Loucy (cell line): ENCODE measurements at regions not wholly inside any gene's neighbourhood (a gene's known extent, or its start where the extent isn't known, plus 50 kb on each side); places are given as distances from the start of the nearest gene placed in this dataset.

ENCODE experiments used
- H2AFZ ChIP-seq: fragments of 200-600 bp; sonication (generic); 2 replicates; pipeline ENCODE4 v1.6.0; 2016; ENCODE audit warnings: antibody characterized with exemption, mild to moderate bottlenecking, low read length, moderate library complexity
- H3F3A ChIP-seq: fragments of 200-600 bp; 2 replicates; pipeline ENCODE4 v1.6.0; 2016; ENCODE audit warnings: antibody characterized with exemption, low read depth, mild to moderate bottlenecking
- H3K27me3 ChIP-seq: fragments of 200-600 bp; sonication (generic); 2 replicates; pipeline ENCODE4 v1.6.1; 2014; ENCODE audit warnings: low read length, mild to moderate bottlenecking; ENCODE audit not compliant: insufficient read depth, poor library complexity, severe bottlenecking
- H3K36me3 ChIP-seq: fragments of 200-600 bp; sonication (generic); 2 replicates; pipeline ENCODE4 v1.6.1; 2016; ENCODE audit warnings: low read length; ENCODE audit not compliant: insufficient read depth
- H3K4me1 ChIP-seq: fragments of 200-600 bp; sonication (generic); 2 replicates; pipeline ENCODE4 v1.5.1; 2014; ENCODE audit warnings: low read length, mild to moderate bottlenecking; ENCODE audit not compliant: insufficient read depth, poor library complexity, severe bottlenecking
- H3K4me2 ChIP-seq: fragments of 200-600 bp; sonication (generic); 2 replicates; pipeline ENCODE4 v1.6.0; 2014; ENCODE audit warnings: antibody characterized with exemption, low read length, low read depth, mild to moderate bottlenecking; ENCODE audit not compliant: poor library complexity, severe bottlenecking
- H3K4me3 ChIP-seq: fragments of 200-600 bp; sonication (generic); 2 replicates; pipeline ENCODE4 v1.5.1; 2014; ENCODE audit warnings: low read length, mild to moderate bottlenecking, mixed read lengths; ENCODE audit not compliant: poor library complexity, severe bottlenecking
- H3K79me2 ChIP-seq: fragments of 200-600 bp; sonication (generic); 2 replicates; pipeline ENCODE4 v1.6.1; 2014; ENCODE audit warnings: low read length; ENCODE audit not compliant: insufficient read depth
- H3K9ac ChIP-seq: fragments of 200-600 bp; sonication (generic); 2 replicates; pipeline ENCODE4 v1.6.0; 2014; ENCODE audit warnings: mild to moderate bottlenecking, low read depth, low read length, moderate library complexity; ENCODE audit not compliant: poor library complexity, severe bottlenecking
- H3K9me2 ChIP-seq: fragments of 200-600 bp; sonication (generic); replicated peaks from 2 replicates; pipeline ENCODE4 v1.6.1; 2016; ENCODE audit warnings: low read depth, low read length, mixed read lengths
- H3K9me3 ChIP-seq: fragments of 200-600 bp; sonication (generic); 2 replicates; pipeline ENCODE4 v1.6.1; 2014; ENCODE audit warnings: mild to moderate bottlenecking, antibody characterized with exemption, low read length, low read depth; ENCODE audit not compliant: insufficient read depth
- H4K20me1 ChIP-seq: fragments of 200-600 bp; sonication (generic); 2 replicates; pipeline ENCODE4 v1.6.0; 2014; ENCODE audit warnings: antibody characterized with exemption, low read length, mild to moderate bottlenecking; ENCODE audit not compliant: insufficient read depth, poor library complexity, severe bottlenecking
- CTCF ChIP-seq: fragments of 200-600 bp; sonication (generic); conservative IDR thresholded peaks from 2 replicates; pipeline ENCODE4 v1.5.1; 2014; ENCODE audit warnings: mild to moderate bottlenecking, antibody characterized with exemption, low read length
- EZH2phosphoT487 ChIP-seq: fragments of 200-600 bp; IDR thresholded peaks from 2 replicates; pipeline ENCODE4 v1.6.1; 2018; ENCODE audit warnings: antibody characterized with exemption, mild to moderate bottlenecking, moderate library complexity, borderline replicate concordance

- Histone ChIP-seq H3K9me2 (no peaks in the 10 kb centered on the region), H3K9ac (no peak overlapping the region), H3K79me2 (no peaks in the 10 kb centered on the region), H3K4me2 (no peak overlapping the region), H3K4me3 (no peak overlapping the region), H4K20me1 (no peaks in the 10 kb centered on the region), H3K27me3 (no peaks in the 10 kb centered on the region), H3K4me1 (no peaks in the 10 kb centered on the region), H3F3A (no peaks in the 10 kb centered on the region), H3K36me3 (no peaks in the 10 kb centered on the region), H3K9me3 (0 out of 2 replicates have a peak, but pooled peaks cover 6% of the 10 kb centered on the region), H2AFZ (no peak overlapping the region)
- no peak for TF ChIP-seq EZH2phosphoT487
- TF ChIP-seq CTCF: no peak
Measured at GRCh38 chr11:37947821-37948220, 1349.8 kb upstream of the RAG2 start.

GRCh38 chr11:37946155-37946766, 1348.2 kb upstream of the RAG2 start:
- H2AFZ ChIP-seq: no peak overlapping the region

GRCh38 chr11:37942081-37942480, 1344.0 kb upstream of the RAG2 start:
- TF ChIP-seq CTCF (no peak), EZH2phosphoT487 (no peak)
- Histone ChIP-seq H4K20me1 (no peaks in the 10 kb centered on the region), H3K36me3 (no peaks in the 10 kb centered on the region), H3K4me3 (no peak overlapping the region), H3K79me2 (no peaks in the 10 kb centered on the region), H3K4me2 (no peak overlapping the region), H2AFZ (no peak overlapping the region), H3F3A (no peaks in the 10 kb centered on the region), H3K9me3 (0 out of 2 replicates have a peak, but pooled peaks cover 6% of the 10 kb centered on the region), H3K4me1 (no peaks in the 10 kb centered on the region), H3K9ac (no peak overlapping the region), H3K27me3 (no peaks in the 10 kb centered on the region), H3K9me2 (no peaks in the 10 kb centered on the region)

More at GRCh38 chr11:37946155-37946766, 1348.2 kb upstream of the RAG2 start:
- no peaks in the 10 kb centered on the region for H3F3A ChIP-seq
- H3K9me2 ChIP-seq: no peaks in the 10 kb centered on the region
- H3K4me1 ChIP-seq: no peaks in the 10 kb centered on the region
- H4K20me1 ChIP-seq: no peaks in the 10 kb centered on the region
- no peaks in the 10 kb centered on the region for H3K79me2 ChIP-seq
- H3K9ac ChIP-seq: no peak overlapping the region
- no peak overlapping the region for H3K4me3 ChIP-seq
- H3K4me2 ChIP-seq: no peak overlapping the region
- H3K27me3 ChIP-seq: no peaks in the 10 kb centered on the region
- TF ChIP-seq CTCF (peak; percentile 73), EZH2phosphoT487 (no peak)
- 0 out of 2 replicates have a peak, but pooled peaks cover 6% of the 10 kb centered on the region for H3K9me3 ChIP-seq
- no peaks in the 10 kb centered on the region for H3K36me3 ChIP-seq
